Occipital lobe (tissue), 1 donor: ENCODE measurements at regions not wholly inside any gene's neighbourhood (a gene's known extent, or its start where the extent isn't known, plus 50 kb on each side); places are given as distances from the start of the nearest gene placed in this dataset.
A peak's percentile ranks its signal among the peaks of the same experiment; 100 is the strongest.

Source experiments
- DNase-seq: peaks from one replicate; lab custom pipeline; 2025; lab: John Stamatoyannopoulos, UW

DNA sequence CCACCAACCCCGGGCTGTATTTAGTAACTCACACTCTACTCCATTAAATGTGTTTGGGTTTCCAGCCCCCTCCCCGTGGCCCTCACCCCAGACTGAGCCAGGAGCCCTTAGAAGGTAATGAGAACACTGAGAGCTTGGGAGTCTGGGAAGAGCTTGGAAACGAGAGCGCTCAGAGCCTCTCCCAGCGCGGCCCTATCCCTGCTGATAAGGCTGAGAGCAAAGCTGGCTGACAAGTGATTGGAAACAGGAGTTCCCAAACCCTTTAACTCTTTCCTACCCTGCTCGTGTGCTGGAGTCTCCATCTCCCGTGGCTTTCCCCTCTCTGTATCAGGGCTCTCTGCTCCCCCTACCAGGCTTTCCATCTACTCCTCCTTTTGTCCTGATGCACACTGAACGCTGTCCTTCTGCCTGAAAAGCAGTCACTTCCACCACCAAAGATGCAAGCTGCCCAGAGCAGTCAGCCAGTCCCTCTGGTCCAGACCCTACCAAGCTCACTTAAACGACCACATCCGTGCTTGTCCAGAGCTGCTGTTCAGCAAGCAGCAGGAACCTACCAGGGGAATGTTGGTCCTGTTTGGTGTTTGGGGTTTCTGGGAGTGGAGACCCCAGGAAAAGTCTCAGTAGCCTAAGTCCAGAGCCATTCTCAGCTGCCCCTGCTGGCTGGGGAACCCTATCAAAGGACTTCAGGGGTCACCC lies 100.0 kb upstream of the PKDCC start:
- DNase-seq, result no peak

DNA sequence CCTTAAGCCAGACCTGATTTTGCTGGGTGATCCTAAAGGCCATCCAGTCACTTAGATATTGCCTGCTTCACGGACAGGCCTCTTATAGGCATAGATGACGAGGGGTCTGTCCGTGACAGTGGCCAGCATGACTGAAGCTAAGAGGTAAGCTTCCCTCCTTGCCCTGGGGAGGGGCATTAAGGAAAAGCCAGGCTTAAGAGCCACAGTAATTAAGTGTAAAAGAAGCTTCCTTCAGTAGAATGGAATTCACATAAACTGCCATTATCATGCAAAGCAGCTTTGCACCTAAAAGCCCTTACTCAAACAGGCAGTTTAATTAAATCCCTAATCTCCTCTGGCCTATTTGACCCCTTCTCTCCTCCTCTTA lies 99.4 kb upstream of the PKDCC start:
- no peak for DNase-seq

DNA sequence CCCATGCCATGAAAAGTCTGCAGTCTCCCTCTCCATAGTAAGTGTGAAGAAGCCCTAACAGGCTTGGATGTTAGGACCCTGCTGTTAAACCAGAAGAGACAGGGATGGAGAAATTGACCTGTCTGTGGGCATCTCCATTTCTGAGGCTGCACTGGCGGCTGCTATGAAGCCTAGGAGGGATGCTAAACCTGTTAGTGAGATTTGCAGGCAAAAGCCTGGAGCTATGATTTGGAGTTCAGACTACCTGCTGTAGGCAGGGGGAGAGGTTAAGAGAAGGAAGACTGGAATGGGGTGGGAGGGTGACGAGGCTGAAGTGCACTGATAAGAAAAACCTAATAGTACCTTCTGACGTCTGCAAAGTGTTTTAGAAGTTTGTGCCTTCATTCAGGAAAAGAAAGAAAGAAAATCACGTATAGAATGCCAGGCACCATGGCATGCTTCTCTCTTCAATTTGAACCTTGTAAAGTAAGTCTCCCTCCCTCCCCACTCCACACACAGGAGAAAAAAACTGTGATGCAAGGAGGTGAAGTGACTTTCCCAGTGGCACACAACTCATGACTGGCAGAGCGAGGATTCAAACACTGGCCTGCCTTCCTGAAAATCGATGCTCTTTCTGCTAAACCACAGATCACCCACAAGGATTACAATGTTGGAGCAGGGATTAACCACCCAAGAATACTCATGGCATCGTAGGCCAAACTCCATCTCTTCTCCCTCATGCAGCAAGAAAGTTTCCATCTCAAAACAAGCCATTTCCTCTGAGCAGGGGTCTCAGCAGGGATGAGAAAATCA lies 98.5 kb upstream of the PKDCC start:
- no peak for DNase-seq

DNA sequence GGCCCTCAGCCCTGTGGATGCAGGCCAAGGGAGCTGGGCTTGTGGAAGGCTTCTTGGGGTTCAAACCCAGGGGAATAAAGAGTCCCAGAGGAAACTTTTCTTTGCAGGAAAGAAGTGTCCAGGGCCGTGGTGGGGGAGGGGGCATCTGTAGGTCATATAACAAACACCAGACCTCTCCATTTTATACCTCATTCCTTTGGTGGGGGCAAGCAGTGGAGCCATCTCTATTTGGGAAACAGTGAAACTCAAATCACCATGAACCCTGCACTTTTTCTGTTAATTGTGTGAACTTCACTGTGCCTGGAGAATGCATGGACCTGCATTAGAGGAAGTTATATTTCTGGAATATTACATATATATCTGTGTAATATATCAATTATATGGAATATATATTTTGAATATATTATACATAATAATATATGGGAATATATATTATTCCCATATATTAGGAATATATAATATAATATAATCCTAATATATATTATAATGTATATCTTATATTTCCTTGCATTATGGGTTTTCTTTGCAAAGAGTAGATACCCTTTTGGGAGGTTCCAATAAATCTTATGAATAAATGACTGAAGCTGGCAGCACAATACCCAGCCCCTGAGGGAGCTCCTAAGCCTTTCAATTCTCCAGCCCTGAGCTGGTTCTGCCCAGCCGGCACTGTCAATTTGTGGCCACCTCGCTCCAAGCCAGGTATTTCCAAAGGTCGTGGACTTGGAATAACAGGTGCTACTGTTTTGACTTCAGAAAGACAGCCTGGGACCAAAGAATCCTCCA lies 97.7 kb upstream of the PKDCC start:
- DNase-seq, result no peak

DNA sequence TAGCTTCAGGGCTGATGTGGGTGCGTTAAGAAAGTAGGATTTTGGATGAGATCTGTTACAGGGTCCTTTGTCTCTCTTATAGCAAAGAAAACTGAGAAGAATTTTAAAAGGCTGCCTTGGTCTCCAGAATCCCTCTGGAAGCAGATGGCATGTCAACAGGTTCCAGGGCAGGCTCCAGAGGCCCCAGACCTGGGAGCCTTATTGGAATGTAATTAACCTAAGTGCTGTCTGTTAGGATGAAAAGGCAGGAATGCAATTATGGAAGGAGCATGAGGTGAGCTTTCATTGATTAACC lies 97.2 kb upstream of the PKDCC start:
- DNase-seq, result no peak

DNA sequence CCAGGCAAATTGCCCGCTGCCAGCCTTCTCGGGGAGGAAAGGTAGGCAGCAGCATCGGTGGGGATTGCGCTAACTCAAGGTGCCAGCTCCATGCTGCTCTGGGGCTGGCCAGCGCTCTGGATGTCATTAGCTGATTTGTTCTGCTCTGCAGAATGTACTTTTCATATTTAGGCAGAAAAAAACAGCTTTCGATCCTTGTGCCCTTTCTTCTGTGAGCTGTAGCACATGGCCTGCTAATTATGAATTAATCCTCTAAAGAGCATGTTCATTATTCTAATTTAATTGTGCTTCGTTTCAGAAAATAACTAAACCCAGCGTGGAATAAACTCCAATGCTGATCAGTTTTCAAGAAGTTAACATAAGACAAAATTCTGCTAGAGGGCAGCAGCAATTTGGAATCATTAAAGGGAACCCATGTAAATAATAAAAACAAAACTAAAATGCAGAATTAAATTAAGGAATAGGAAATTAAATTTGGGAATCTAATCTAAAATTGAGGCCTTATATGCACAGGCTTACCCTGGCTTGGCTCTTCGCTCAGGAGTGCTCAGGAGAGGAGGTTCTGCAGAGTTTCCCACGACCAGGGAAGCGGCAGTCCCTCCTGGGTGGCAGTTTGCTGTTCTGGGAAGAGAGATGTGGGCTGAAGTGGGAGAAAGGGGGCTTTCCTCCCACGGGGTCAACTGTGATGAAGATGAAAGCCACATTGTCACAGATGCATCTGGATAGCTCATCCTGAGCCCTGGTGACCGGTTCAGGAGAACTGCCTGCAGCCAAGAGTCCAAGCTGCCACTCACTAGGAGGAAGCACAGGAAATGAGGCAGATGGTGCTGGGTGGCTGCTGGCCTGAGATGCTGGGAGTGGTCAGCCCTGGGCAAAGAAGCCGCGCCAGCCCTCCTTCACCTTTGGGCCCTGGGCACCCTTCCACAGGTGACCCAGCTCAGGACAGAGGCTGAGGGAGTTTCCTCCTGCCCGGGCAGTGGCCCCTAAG lies 93.2 kb upstream of the PKDCC start:
- DNase-seq, result no peak

DNA sequence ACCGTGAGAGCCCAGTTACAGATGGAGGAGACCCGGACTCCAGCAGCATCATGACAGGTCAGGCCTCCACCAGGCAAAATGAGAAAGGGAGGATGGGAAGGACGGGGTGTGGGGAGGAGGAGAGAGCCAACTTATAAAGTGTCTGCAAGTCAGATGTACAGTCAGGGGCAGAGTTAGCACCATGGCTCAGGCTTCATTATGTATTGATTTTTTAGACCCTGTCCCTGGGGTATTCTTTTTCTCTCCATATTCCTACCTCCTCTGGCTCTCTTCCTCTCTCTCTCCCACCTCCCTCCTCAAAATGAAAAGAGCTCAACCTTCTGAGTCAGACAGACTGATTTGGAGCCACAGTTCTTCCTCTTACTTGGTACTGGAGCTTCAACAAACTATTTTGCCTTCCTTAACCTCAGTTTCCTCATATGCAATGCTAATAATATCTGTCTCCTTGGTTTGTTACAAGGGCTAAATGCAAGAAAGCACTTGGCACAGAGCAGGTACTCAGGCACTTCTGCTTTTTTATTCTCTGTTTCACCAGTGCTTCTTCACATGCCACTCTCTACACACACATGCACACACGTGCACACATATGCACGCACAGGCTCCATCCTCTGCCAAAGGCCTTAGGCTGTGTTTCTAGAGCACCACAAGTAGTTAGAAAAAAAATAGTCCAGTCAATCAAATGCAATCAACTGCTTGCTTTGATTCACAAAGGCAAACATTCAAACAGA lies 92.3 kb upstream of the PKDCC start:
- no peak for DNase-seq

DNA sequence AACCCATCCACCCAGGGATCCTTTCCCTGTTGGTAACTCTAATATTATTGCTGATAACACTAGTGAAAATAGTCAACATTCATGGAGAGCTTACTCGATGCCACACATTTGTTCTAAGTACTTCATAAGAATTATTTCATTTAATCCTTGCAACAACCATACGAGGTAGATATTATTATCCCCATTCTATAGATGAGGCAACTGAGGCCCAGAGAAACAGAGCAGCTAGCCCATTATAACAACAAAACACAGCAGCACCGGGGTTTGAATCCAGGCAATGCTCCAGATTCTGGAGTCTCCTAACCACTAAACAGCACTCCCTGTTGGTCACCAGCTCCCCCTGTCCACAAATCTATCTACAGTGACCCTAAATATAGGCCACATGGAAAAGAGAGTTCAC lies 90.4 kb upstream of the PKDCC start:
- DNase-seq, result no peak

DNA sequence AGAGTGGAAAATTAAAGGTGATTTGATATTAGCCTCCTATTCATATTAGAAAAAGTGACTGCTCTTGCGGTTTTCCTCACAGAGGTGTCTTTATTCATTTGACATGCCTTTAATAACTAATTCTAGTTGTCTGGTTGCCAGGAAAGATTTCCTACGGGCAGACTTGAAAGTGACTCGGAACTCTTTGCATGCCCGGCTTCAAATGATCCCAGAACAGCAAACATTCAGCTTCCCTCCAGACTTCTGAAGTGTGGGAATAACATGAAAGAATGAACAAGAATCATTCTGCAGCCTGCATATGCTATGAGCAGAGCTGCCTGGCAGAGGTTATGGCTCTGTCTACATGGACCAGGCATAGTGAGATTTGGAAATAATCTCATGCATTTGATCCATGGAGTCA lies 89.6 kb upstream of the PKDCC start:
- no peak for DNase-seq

DNA sequence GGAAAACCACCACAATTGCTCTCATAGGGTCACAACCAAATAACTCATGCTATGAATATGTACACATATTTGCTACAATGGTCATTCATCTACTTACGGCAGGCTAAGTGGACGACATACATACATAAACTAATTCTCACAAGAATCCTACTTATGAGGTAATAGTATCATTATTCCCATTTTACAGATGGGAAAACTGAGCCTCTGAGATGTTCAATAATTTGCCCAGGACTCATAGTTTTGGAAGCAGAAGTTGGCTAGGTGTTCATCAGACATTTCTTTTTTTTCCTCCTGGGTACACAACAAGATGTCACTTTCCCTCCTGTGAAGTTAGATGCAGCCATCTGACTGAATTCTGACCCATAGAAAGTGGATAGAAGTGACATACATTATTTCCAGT lies 89.0 kb upstream of the PKDCC start:
- no peak for DNase-seq

DNA sequence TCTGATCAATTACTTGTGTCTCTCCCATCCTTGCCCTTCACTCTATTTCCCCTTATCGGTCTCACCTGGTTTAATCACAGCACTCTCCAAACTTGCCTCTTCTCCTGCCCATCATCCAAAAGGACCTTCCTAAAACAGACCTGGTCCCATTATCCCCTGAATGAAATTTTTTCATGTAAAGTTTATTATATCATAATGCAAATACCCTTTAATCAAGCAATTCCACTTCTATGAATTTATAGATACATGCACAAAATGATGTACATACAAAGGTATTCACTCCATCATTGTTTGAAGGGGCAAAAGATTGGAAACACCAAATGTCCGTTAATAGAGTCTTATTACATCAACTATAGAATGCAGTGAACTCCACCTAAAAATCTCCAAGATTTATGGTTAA lies 88.1 kb upstream of the PKDCC start:
- no peak for DNase-seq

DNA sequence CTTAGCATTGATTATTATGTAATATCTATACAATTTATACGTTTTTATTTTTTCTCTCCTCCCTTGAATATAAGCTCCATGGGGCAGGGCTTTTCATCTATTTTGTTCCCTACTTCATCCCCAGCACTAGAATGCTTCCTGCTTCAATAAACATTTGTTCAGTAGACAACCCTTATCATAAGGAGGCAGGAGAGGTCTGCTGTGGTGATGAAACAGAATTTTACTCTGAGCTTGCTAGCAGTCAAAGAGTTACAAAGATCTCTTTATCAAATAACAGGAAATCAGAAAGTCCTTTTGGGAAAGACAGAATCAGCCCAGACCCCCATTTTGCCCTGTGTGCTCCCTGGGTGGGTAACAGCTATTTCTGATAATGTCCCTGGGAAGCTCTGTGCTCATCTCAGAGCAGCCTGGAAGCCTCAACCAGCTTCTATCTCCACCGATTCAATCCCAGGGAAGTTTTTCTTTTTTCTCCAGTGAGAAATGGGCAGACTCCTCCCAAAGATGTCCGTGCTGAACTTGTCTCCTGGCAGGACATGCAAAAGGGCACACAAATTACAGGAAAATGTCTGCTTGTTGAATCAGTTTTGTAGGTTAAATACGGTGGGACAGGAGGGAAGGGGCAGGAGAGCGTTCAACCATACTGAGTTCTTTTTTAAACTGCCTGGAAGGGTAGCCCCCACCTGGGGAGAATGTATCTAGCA lies 84.7 kb upstream of the PKDCC start:
- DNase-seq, result no peak

DNA sequence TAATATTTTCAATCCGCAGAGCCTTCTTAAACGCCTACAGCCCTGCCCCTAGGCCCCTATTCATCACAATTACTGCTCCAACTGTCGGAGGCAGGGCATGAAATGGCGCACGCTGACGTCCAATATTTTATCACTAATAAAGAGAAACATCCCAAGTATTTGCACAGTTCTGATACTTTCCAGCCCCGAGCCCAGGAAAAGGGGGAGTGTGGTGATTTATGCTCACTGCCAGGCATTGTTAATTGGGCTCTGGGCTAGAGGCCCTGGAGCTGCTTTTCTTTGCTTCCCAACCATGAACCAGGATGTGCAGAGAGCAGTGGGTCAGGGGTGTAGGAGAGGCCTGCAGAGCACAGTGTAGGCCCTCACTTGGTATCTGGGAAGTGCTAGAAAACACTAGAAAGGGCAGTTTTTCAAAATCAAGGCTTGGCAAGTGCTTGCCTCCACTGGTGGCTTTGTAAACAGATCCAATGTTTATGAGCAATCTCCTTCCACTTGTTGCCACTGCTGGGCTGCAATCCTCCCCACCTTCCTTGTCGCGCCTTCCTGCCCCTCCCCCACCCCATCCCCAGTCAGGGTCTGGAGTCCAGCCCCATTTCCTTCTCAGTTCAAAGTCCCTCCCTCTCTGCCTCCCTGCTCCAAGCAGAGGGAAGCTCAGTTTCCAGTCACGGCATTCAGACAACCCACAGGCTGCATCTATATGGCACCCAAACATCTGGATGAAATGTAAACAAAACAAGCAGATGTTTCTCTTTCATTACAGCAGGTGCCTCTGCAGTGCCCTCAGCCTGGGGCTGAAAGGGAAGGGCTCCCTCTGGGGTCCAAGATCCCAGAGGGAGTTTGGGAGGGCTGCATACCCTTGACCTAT lies 83.9 kb upstream of the PKDCC start:
- no peak for DNase-seq

DNA sequence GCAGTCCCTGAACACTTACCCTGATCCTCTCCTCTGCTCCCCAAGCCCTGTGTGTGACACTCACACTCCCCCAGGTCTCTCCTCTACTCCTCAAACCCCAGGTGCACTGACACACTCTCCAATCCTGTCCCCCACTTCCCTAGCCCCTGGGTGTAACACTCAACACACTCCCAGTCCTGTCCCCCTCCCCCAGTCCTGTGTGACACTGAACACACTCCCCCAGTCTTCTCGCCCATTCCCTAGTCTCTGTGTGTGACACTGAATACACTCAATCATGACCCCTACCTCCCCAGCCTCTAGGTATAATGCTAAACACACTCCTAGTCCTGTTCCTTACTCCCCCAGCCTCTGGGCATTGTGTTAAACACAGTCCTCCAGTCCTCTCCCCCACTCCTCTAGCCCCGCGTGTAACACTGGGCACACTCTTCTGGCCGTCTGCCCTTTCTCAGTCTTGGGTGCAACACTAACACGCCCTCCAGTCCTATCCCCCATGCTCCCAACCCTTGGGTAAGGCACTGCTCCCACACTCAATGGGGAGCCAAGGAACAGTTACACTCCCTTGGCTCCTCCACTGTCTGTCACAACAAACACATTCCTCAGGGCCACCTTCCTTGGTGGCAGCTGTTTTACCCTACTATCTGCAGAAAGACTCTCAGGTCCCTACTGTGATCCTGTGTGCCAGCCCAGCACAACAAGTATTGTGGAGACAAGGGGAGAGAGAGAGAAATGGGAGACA lies 82.5 kb upstream of the PKDCC start:
- DNase-seq, result no peak

DNA sequence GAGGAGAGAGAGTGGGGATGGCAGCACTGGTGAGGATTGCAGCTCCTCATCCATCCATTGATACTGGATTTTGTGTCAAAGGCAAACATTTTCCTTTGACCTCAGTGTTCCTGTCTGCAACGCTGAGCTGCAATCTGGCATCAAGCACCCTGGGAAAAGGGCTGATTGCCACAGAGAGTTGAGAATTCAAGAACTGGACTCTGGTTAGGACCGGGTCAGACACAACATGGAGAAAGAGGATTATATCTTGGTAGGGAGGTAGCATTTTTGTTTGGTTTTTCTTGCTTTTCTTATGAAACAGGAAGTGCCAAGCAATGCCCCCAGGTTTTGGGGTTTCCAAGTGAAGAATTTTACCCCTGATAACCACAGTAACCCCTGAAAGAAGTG lies 81.9 kb upstream of the PKDCC start:
- DNase-seq, result no peak

DNA sequence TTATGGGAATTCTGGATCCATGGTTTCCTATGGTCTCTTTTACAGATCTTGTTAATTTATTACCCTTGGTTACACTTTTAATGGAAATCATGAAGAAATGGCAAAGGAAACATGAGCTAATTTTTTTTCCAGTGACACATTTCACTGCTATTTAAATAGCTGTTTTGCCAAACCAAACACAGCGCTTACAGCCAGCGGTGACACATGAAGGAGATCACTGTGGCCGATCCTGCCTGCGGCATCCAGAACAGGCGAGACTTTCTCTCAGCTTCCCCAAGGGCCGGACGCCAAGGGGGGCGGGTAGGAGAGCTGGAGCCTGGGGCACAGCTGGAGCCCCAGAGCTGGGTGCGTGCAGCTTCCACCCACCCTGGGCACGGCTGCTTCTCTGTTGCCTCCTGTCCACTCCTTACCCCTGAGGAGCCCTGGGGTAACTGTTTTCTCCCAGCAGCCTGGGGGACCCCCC lies 81.4 kb upstream of the PKDCC start:
- peak; percentile 66 for DNase-seq

DNA sequence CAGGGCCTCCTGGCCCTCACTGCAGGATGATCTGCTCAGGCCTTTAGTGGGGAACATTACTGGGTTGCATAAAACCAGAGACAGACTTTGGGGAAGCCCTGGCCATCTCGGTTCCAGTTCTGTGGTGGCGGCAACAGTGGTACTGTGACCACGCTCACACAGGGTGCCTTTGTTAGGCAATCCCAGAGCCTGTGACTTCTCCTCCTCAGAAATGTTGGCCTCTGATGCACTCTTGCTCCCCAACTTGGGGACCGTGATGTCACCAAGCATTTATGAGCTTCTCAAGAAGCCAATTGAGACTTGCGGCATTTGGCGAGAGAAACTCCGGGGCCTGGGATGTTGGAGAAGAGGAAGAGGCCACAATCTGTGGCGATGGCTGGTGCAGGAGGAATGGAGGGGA lies 80.9 kb upstream of the PKDCC start:
- peak; percentile 66 for DNase-seq

DNA sequence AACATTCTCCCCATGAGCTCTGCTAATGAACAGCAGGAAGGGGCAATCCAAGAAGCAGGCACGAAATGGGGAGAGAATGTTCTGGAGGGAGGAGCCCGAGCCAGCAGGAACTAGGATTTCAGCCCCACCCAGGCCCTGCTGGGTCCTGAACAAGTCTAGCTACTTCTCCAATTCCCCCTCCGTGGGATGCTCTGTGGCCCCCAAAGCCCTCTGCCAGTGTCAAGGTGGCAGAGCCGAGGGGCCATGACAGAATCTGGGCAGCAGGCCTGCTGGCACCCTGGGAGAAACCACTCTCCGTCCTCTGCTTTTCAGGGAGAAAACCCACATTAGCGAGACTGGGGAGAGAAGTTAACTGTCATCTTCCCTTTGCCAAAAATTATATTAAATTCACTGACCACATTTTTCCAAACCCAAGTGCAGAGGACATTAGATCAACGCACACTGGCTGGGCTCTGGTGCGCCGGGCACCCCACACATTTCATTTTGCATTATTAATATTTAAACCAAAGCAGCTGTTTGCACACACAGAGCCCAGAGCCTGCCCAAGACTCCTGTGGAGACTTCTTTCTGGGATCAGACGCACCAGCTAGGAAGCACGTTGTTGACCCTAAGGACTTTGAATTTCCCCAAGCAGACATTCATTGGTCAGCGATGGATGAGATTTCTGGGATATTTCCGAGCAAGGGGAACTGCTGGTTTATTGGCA lies 80.2 kb upstream of the PKDCC start:
- no peak for DNase-seq
